HCT116 (cell line): ENCODE measurements at regions not wholly inside any gene's neighbourhood (a gene's known extent, or its start where the extent isn't known, plus 50 kb on each side); places are given as distances from the start of the nearest gene placed in this dataset.

Experiments used
- ATF3 ChIP-seq: IDR thresholded peaks from 2 replicates; pipeline ENCODE4 v1.6.1; 2012

GRCh38 chr10:47249881-47250280 lies 50.1 kb upstream of the GDF10 start (continued):
- no peak for TF ChIP-seq ATF3
